Ectodermal cell (in vitro differentiated cells): ENCODE measurements at regions not wholly inside any gene's neighbourhood (a gene's known extent, or its start where the extent isn't known, plus 50 kb on each side); places are given as distances from the start of the nearest gene placed in this dataset.
A peak's percentile ranks its signal among the peaks of the same experiment; 100 is the strongest.

Experiments used
- H3K27ac ChIP-seq: 2 replicates; pipeline ENCODE4 v1.7.0; 2013; ENCODE audit warnings: mild to moderate bottlenecking, low read depth, low read length; ENCODE audit not compliant: insufficient read depth, poor library complexity, severe bottlenecking
- H3K27me3 ChIP-seq: 2 replicates; pipeline ENCODE4 v1.7.0; 2013; ENCODE audit warnings: mild to moderate bottlenecking, low read length; ENCODE audit not compliant: insufficient read depth, control insufficient read depth, poor library complexity, severe bottlenecking
- H3K36me3 ChIP-seq: one replicate; pipeline ENCODE4 v1.7.0; 2013; ENCODE audit warnings: low read length; ENCODE audit not compliant: control insufficient read depth, insufficient read depth
- H3K4me1 ChIP-seq: one replicate; pipeline ENCODE4 v1.7.0; 2013; ENCODE audit warnings: low read length; ENCODE audit not compliant: control insufficient read depth, insufficient read depth
- H3K4me3 ChIP-seq: 2 replicates; pipeline ENCODE4 v1.7.0; 2013; ENCODE audit warnings: low read depth, low read length, control low read depth; ENCODE audit not compliant: insufficient read depth
- H3K9me3 ChIP-seq: 2 replicates; pipeline ENCODE4 v1.7.0; 2013; ENCODE audit warnings: mild to moderate bottlenecking, low read length, moderate library complexity; ENCODE audit not compliant: control insufficient read depth
- WGBS, 2 experiments: methylation state at CpG; one replicate each; pipeline ENCODE4 v1.1.7; 2013; ENCODE audit warnings: missing lambda C conversion rate in 2 of 2; 5-methylcytosine and 5-hydroxymethylcytosine counted together

DNA sequence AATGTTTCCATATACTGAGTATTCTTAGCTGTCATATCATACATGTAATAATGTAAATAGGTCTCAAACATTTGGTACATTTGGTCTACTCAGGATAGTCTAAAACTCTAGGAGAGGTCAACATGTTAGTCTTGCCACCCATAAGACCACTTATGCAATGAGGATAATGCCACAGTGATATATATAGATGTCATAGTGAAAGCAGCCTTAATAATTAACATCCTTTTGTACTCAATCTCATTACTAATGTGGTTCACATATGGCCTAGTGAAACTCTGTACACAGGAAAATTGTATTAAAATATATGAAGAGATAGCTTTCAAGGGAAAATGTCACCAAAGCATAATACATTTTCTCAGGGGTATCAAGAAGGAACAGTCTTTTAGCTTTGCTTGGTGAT, 577.9 kb downstream of the TFAP2B start:
- Histone ChIP-seq H3K4me1 (no peaks in the 10 kb centered on the region), H3K27me3 (no peaks in the 10 kb centered on the region), H3K4me3 (no peak overlapping the region), H3K9me3 (no peaks in the 10 kb centered on the region), H3K27ac (no peak overlapping the region), H3K36me3 (no peaks in the 10 kb centered on the region)

DNA sequence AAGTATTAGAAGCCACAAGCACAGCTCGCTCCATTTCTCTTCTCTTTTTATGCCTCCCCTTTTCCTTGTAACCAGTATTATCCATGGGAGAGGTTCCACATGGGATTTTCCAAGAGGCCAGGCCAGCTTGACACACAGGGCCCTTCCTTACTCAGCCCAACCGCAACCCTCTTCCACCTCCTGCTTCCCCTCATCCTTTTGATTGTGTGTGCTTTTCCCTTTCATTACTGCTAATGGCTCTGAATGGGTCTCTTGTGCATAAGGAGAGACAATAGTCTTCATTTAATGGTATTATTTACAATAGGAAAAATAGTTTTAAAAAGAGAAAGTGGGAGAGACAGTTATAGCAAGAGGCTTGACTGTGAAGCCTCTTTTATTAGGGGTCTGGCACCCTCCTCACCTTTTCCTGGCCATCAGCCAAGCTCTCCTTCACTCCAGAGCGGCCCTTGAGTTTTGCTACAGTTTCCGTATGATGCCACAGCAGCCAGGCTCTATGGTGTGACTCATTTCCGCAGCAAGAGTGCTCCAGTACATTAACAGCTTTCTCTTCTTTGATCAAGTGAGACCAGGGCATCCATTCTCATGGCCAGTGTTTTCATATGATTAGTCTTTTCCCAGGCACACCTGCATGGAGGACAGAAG, 579.5 kb downstream of the TFAP2B start:
- WGBS, 2 experiments = 89 to 94% methylated on average over 5 of the region's 5 CpGs
- Histone ChIP-seq H3K27me3 (no peaks in the 10 kb centered on the region), H3K9me3 (no peaks in the 10 kb centered on the region), H3K4me1 (no peaks in the 10 kb centered on the region), H3K36me3 (no peaks in the 10 kb centered on the region), H3K4me3 (no peak overlapping the region), H3K27ac (no peak overlapping the region)

DNA sequence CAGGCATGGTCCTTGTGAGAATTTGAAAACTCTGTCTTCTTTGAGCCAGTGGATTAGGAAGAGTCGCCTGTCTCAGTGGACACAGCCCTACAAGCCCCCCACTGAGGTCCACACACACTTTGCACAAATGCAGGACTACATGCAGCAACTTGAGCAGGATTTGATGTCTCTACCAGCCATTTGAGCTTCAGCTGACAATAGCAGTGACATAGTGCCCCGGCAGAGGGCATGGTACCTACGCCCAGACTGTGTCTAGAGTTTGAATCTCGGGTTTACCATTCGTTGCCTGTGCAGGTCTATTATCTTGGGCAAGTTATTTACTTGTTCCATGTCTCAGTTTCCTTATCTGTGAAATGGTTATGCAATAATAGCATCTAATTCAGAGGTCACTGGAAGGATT, 580.1 kb downstream of the TFAP2B start:
- H3K27me3 ChIP-seq = no peaks in the 10 kb centered on the region
- 88 to 94% methylated on average over 5 of the region's 5 CpGs for WGBS, 2 experiments
- H3K9me3 ChIP-seq = no peaks in the 10 kb centered on the region
- H3K4me1 ChIP-seq = no peaks in the 10 kb centered on the region
- no peaks in the 10 kb centered on the region for H3K36me3 ChIP-seq
- H3K4me3 ChIP-seq = no peak overlapping the region
- H3K27ac ChIP-seq = no peak overlapping the region

DNA sequence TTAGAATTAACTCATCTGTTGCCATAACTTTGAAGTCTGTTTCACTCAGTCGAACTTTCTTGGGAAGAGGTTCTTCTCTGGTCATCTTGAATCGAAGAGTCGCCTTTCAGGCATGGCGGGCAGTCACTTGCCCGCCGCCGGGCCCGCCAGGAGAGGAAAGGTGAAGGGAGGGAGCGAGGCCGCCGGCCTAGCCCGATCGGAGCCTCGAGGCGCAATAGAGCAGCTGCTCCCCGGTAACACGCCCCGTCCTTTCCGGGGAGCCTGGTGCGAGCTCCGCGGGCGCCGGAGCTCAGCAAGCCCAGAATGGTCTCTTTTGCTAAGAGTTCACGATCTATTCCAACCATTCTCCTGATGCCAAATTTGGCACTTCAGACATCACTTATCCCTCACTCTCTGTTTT, 591.8 kb downstream of the TFAP2B start:
- H3K27me3 ChIP-seq = no peaks in the 10 kb centered on the region
- H3K27ac ChIP-seq = no peak overlapping the region
- WGBS, 2 experiments = 93 to 95% methylated on average over 23 to 25 of the region's 25 CpGs
- no peaks in the 10 kb centered on the region for H3K36me3 ChIP-seq
- H3K9me3 ChIP-seq = no peaks in the 10 kb centered on the region
- H3K4me1 ChIP-seq = no peaks in the 10 kb centered on the region
- H3K4me3 ChIP-seq = no peak overlapping the region

DNA sequence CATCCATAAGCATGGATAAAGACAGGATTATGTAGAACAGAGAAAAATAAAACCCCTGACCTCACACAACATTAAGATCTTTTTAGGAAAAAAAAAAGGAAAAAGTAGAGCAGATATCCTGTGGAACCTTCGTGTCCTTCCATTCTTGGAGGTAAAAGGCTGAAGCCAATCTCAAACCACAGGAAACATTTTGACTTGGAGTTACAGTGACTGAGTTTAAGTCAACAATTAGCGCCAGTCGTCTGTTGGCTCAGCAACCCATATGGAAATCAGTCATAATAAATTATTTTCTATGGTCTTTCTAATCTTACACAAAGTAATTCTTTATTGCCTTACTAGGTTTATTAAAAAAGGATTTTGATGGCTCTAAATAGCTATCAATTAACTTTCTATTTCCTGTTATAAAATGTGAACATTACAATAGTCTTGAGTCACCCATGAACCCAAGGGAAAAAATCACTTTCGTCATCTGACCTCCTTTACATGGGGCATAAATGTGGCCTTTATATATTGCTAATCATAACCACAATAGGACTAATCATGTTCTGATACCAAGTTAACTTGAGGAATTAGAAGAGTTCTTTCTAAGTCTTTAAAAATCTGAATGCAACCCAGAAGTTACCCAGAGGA, 592.9 kb downstream of the TFAP2B start:
- Histone ChIP-seq H3K4me1 (no peaks in the 10 kb centered on the region), H3K27me3 (no peaks in the 10 kb centered on the region), H3K27ac (no peak overlapping the region), H3K4me3 (no peak overlapping the region), H3K9me3 (no peaks in the 10 kb centered on the region), H3K36me3 (no peaks in the 10 kb centered on the region)
- 94 to 100% methylated on average over 1 to 4 of the region's 4 CpGs for WGBS, 2 experiments

DNA sequence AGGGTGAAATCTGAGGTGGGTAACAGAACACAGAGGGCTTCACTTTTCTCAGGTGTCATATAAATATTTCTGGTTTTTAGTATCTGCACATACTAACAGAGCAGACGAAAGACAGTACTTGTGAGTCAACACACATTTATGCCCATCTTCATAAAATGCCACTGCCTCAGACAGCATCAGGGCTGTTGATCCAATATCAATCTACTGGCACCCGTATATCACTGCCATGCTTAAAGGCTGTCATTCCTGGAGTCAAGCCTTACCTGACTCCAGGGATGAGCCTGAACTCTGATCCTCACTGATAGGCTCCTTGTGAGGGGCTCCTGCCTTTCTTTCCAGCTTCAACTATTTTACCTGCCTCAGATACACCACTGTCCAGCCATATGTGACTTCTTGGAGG, 595.7 kb downstream of the TFAP2B start:
- Histone ChIP-seq H3K27me3 (no peaks in the 10 kb centered on the region), H3K27ac (no peak overlapping the region), H3K4me1 (no peaks in the 10 kb centered on the region), H3K9me3 (no peaks in the 10 kb centered on the region), H3K36me3 (no peaks in the 10 kb centered on the region), H3K4me3 (no peak overlapping the region)
- WGBS, 2 experiments = 86 to 92% methylated on average over 2 of the region's 2 CpGs

DNA sequence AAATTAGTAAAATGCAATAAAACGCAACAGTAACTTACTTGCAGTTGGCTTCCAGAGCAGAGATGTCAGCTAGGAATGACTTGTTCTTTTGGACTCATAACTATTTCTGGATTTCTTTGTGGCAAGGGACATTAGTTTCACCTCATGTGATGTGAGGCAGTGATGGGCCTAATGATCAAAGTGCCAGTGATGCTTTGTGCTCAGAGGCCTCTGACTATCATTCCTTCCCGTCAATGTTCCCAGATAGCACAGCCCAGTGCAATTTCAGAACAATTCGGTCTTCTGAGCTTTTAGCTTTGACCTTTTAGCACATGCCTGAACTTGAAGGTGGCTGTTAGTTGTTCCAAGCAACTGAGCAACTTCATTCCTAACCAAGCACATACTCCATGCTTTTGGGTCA, 596.8 kb downstream of the TFAP2B start:
- H3K36me3 ChIP-seq = no peaks in the 10 kb centered on the region
- 93 to 96% methylated on average over 3 of the region's 3 CpGs for WGBS, 2 experiments
- H3K27ac ChIP-seq = no peak overlapping the region
- no peaks in the 10 kb centered on the region for H3K27me3 ChIP-seq
- no peak overlapping the region for H3K4me3 ChIP-seq
- no peaks in the 10 kb centered on the region for H3K9me3 ChIP-seq
- no peaks in the 10 kb centered on the region for H3K4me1 ChIP-seq

DNA sequence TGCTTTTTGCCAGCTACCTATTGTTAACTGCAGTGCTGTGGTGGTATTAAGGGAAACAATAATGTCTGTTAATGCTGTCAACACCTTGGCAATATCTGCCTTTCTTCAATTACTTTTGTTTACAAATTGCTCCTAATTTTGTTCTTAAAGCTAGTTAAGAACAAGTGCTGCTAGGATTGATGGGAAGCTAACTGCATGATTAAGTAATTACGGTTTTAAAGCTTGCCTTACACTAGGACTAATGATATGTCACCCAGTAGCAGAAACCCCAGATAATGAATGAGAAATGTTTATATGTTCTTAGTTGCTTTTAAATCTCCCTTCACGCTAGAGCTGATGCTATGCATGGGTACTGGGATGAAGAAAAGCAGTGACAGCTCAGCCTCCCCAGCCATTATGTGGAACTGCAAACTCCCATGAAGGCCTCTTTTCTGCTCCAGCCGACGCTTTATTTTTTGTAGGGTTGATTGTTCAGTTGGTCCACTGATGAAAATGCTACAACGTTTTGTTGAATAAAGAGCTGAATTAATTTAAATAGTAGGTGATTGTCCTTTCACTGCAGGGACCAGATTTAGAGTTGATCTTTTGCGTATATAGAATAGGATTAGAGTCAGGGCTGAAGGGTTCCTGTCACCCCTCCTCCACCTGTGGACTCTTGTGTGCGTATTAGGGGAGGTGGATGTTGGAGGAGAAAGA, 610.5 kb downstream of the TFAP2B start:
- 57 to 69% methylated on average over 7 of the region's 7 CpGs for WGBS, 2 experiments
- H3K4me1 ChIP-seq = no peaks in the 10 kb centered on the region

DNA sequence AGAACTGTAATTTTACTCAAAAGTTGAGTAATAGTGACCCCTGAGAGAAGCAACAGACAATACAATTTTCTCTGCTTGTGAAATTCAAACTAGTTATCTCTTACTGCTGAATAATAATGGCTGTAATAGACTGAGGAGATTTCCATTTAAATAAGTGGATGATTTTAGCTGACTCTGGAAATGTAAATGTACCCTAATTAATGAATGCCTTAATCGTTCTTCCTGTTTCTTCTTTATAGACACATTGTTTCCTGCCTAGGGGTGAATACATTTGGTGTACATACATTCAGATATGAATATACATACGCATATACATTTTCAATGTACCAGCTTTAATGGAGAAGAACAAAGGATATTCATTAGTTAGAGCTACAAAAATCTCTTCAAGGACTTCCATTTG, 611.9 kb downstream of the TFAP2B start:
- Histone ChIP-seq H3K9me3 (no peaks in the 10 kb centered on the region), H3K4me3 (no peak overlapping the region), H3K36me3 (no peaks in the 10 kb centered on the region), H3K27me3 (no peaks in the 10 kb centered on the region), H3K27ac (no peak overlapping the region), H3K4me1 (no peaks in the 10 kb centered on the region)
- WGBS, 2 experiments = 100% methylated on average over 2 of the region's 2 CpGs; no CpG with 5 or more reads in 1 of the 2 experiments

More for the DNA sequence above, 610.5 kb downstream of the TFAP2B start:
- no peaks in the 10 kb centered on the region for H3K36me3 ChIP-seq
- peak overlapping the region; percentile 45 for H3K27ac ChIP-seq
- no peak overlapping the region for H3K4me3 ChIP-seq
- H3K9me3 ChIP-seq = no peaks in the 10 kb centered on the region
- H3K27me3 ChIP-seq = no peaks in the 10 kb centered on the region

DNA sequence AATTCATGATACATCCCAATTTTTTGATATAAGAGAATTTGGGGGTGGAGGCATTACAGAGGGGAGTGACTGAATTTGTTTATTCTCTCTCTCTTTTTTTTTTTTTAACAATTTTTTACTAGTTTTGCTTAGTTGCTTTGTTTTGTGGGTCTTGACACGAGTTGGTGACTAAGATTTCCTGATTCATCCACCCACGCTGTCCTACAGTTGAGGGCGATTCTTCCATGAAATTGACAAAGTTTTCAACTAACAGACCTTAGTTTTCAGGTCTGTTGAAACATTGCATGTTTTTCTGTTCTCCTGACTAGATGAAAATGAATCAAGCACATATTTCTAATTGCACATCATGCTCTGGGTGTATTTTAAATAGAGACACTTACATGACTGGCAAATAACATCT, 613.8 kb downstream of the TFAP2B start:
- H3K4me3 ChIP-seq = no peak overlapping the region
- no peak overlapping the region for H3K27ac ChIP-seq
- no peaks in the 10 kb centered on the region for H3K27me3 ChIP-seq
- no peaks in the 10 kb centered on the region for H3K4me1 ChIP-seq
- 92 to 94% methylated on average over 3 of the region's 3 CpGs for WGBS, 2 experiments
- H3K9me3 ChIP-seq = no peaks in the 10 kb centered on the region
- no peaks in the 10 kb centered on the region for H3K36me3 ChIP-seq
